ENCODE measurements at regions not wholly inside any gene's neighbourhood (a gene's known extent, or its start where the extent isn't known, plus 50 kb on each side); places are given as distances from the start of the nearest gene placed in this dataset.
A peak's percentile ranks its signal among the peaks of the same experiment; 100 is the strongest.
"Not testable (repeated sequence)": the region's sequence is repeated elsewhere in the genome, so short reads cannot be mapped to it uniquely, and the experiment has no call there.

GRCh38 chr3:101995371-101996046 is 146.2 kb downstream of the NFKBIZ start:
- DNase-seq (ENCODE audit: low read depth, low spot score) = peak; percentile 58

- no peak for DNase-seq (ENCODE audit: low read depth, low spot score)
Measured at GRCh38 chr3:101996832-101997231, 147.5 kb downstream of the NFKBIZ start.

GRCh38 chr3:101998256-101998926 is 149.1 kb downstream of the NFKBIZ start:
- DNase-seq (ENCODE audit: low read depth, low spot score) = no peak

- peak; percentile 72 for DNase-seq (ENCODE audit: low read depth, low spot score)
Measured at GRCh38 chr3:101999177-101999779, 150.0 kb downstream of the NFKBIZ start.

GRCh38 chr3:102000620-102001209 is 151.4 kb downstream of the NFKBIZ start:
- no peak for DNase-seq (ENCODE audit: low read depth, low spot score)

- DNase-seq (ENCODE audit: low read depth, low spot score) = no peak
Measured at GRCh38 chr3:102002056-102002455, 152.7 kb downstream of the NFKBIZ start.

GRCh38 chr3:102004561-102004960 is 155.2 kb downstream of the NFKBIZ start:
- DNase-seq (ENCODE audit: low read depth, low spot score) = no peak

- no peak for DNase-seq (ENCODE audit: low read depth, low spot score)
Measured at GRCh38 chr3:102005551-102005950, 156.2 kb downstream of the NFKBIZ start.

- peak; percentile 95 for DNase-seq (ENCODE audit: low read depth, low spot score)
Measured at GRCh38 chr3:102006812-102007485, 157.6 kb downstream of the NFKBIZ start.

- DNase-seq (ENCODE audit: low read depth, low spot score) = not testable (repeated sequence)
Measured at GRCh38 chr3:102008436-102008835, 159.1 kb downstream of the NFKBIZ start.

- no peak for DNase-seq (ENCODE audit: low read depth, low spot score)
Measured at GRCh38 chr3:102016417-102016816, 167.1 kb downstream of the NFKBIZ start.

GRCh38 chr3:102017784-102018183 is 168.5 kb downstream of the NFKBIZ start:
- no peak for DNase-seq (ENCODE audit: low read depth, low spot score)

GRCh38 chr3:102018551-102018950 is 169.2 kb downstream of the NFKBIZ start:
- DNase-seq (ENCODE audit: low read depth, low spot score) = no peak

GRCh38 chr3:102020735-102021134 is 171.4 kb downstream of the NFKBIZ start:
- no peak for DNase-seq (ENCODE audit: low read depth, low spot score)

- DNase-seq (ENCODE audit: low read depth, low spot score) = no peak
Measured at GRCh38 chr3:102024270-102024904, 175.1 kb downstream of the NFKBIZ start.

- no peak for DNase-seq (ENCODE audit: low read depth, low spot score)
Measured at GRCh38 chr3:102025606-102026270, 176.4 kb downstream of the NFKBIZ start.

GRCh38 chr3:102026656-102027055 is 177.3 kb downstream of the NFKBIZ start:
- DNase-seq (ENCODE audit: low read depth, low spot score) = no peak

- no peak for DNase-seq (ENCODE audit: low read depth, low spot score)
Measured at GRCh38 chr3:102030661-102031060, 181.3 kb downstream of the NFKBIZ start.

GRCh38 chr3:102031834-102032233 is 182.5 kb downstream of the NFKBIZ start:
- no peak for DNase-seq (ENCODE audit: low read depth, low spot score)

- no peak for DNase-seq (ENCODE audit: low read depth, low spot score)
Measured at GRCh38 chr3:102032491-102033383, 183.4 kb downstream of the NFKBIZ start.
